Stimulated activated CD8-positive, alpha-beta memory T cell treated with anti-CD3 and anti-CD28 coated beads, Interleukin-4, amount 100 ng/mL, for 24 hours (primary cell): ENCODE measurements at regions not wholly inside any gene's neighbourhood (a gene's known extent, or its start where the extent isn't known, plus 50 kb on each side); places are given as distances from the start of the nearest gene placed in this dataset.

Experiments used
- DNase-seq: peaks from one replicate; pipeline ENCODE4 v3.0.0-alpha.2; 2020; ENCODE audit warnings: low read depth

DNA sequence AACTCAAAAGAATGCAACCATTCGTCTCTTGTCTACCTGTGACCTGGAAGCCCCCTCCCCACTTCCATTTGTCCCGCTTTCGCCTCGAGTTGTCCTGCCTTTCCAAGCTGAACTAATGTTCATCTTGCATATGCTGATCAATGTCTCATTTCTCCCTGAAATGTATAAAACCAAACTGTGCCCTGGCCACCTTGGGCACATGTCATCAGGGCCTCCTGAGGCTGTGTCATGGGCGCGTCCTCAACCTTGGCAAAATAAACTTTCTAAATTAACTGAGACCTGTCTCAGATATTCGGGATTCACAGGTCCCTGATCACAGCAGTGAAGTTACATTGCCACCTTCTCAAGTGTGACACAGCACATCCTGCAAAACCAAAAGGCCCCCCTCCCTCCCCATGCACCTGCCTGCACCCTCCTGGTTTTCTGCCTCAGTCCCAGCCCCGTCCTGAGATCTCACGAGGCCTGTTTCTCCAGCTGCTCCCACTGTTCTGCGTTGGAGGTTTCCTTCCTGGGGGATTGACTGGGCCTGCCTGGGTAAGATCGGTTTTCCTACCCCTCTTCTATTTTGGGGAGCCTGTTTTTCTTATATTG, 1328.7 kb downstream of the TBC1D22A start:
- DNase-seq: no peak

DNA sequence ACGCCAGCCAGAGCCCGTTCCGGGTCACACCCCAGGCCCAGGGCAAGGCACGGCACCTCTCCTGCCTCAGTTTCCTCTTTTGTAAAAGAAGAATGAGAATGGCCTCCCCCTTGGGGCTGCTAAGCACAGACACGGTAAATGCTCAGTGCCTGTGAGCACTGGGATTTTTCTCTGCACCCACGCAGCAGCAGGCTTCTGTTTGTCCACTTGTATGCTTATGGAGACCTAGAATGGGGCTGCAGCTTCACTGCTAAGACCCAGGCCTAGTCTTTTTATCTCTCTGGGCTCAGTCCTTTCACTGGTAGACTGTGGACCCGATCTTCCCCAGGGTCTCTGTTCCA, 1327.9 kb downstream of the TBC1D22A start:
- DNase-seq: no peak

- DNase-seq: no peak
These were observed 1327.3 kb downstream of the TBC1D22A start for GRCh38 chr22:48089601-48090331.

DNA sequence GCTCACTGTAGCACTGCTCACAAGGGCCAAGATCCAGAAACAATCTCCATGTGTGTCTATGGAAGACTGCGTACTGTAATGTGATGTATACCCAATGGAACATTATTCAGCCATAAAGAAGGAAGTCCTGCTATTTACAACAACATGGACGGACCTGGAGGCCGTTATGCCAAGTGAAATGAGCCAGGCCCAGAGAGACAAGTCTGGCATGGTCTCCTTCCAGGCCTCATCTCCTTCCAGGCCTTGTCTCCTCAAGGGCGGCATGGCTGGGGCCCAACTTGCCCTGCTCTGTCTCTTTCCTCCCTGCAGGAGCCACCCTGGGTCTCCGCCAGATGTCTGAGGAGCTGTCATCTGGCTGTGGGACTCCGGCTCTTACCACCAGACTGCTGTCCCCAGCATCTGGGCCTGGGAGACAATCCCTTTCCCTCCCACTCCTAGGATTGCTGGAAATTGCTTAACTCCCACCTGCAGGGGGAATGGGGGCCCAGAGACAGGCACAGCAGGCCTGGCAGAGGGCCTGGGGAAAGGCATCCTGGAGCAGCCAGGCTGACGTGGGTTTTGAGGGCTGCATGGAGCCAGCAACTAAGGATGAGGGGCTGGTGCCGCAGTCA, 1326.6 kb downstream of the TBC1D22A start:
- no peak for DNase-seq

DNA sequence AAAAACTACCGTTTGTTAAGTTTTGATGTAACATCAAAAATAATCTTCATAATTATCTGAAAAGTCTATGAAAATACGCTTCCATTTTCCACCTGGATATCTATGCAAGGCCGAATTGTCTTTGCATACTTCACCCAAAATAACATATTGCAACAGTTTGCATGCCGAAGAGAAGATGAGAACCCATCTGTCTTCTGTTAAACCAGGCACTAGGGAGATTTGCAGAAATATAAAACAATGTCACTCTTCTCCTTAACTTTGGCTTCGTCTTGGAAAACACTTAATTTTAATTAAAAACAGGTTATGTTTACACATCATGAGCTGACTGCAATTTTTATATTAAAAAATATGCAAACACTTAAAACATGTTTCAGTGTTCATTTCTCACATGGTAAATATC, 1325.8 kb downstream of the TBC1D22A start:
- DNase-seq: no peak

DNA sequence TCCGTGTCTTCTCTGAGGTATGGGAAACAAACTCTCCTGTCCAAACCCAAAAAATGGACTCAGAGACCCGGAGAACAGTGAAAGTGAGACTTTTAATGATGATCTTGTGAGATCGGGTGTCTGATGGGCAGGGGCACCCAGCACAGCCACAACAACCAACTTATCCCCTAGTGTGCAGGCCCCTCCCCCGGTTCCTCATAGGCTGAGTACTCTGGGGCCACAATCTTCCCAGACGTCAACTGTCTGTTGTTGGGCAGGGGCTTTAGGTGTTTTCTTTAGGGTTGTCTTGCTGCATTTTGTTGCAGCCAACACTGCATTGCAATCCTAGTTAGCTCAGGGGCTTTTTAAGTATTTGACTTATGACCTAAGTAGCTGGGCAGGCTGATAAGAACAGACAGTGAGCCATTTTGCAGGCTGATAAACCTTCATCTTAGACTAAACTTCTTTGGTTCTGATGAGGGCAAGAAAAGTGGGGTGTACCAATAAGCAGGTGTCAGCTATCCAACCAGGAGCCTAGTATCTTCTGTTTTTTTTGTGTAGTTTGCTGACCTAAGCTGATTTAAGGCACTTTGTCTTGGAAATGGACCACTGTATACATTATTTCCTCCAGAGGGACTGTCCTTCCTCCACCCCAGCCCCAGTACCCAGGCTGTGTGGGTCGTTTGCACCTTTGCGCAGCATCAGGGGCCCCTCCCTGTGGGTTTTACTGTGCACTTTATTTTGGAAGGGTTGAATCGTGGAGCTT, 1323.6 kb downstream of the TBC1D22A start:
- no peak for DNase-seq

GRCh38 chr22:48084729-48085050, 1322.2 kb downstream of the TBC1D22A start:
- DNase-seq: no peak

DNA sequence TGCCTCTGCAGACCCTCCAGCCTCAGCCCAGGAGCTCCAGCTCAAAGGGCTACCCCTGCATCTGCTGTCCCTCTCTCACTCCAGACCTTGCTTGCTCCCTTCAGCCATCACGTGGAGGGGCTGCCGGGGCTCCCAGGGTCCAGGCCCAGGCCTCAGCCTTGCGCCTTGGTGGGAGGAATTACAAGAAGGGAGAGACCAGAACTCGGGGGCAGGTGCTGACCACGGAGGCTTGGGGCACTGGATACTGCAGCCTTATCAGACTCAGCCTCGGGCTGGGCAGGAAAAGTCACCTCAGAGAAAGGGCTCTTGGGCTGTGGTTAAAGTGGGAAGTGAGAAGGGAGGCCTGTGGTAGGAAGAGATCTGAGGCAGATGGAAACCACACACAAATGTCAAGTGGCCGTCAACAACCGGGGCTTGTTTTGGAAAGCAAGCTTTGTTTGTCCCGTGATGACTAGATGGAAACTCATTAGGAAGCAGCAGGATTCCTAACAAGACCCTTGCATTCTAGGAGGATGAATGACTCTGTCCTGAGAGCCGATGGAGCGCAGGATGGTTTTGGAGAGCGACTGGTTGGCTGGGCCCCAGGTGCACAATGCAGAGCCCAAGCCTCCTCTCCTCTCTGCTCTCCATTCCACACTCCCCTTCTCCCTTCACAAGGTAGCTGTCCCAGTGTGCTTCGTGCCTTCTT, 1321.7 kb downstream of the TBC1D22A start:
- no peak for DNase-seq

GRCh38 chr22:48083502-48083901, 1321.1 kb downstream of the TBC1D22A start:
- no peak for DNase-seq

- no peak for DNase-seq
These were observed 1319.8 kb downstream of the TBC1D22A start for GRCh38 chr22:48082284-48082683.

- no peak for DNase-seq
These were observed 1318.8 kb downstream of the TBC1D22A start for GRCh38 chr22:48081281-48081680.

GRCh38 chr22:48080316-48081165, 1318.1 kb downstream of the TBC1D22A start:
- no peak for DNase-seq

GRCh38 chr22:48079505-48080290, 1317.2 kb downstream of the TBC1D22A start:
- DNase-seq: no peak

GRCh38 chr22:48078825-48079224, 1316.4 kb downstream of the TBC1D22A start:
- DNase-seq: no peak

- DNase-seq: no peak
These were observed 1315.2 kb downstream of the TBC1D22A start for GRCh38 chr22:48077699-48078098.

DNA sequence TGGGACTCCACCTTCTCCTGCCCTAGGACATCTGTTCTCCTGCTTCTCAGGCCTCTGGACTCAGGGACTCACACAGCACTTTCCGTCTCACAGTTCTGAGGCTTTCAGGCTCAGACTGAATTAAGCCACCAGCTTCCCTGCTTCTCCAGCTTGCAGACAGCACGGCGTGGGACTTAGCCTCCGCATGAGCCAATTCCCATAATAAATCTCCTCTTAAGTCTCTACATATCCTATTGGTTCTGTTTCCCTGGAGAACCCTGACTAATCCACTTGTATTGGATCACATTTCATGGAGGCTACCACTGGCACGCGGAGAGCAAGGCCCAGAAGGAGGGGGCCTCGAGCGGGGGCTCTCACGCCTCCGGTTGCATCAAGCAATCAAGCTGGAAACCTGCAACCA, 1313.6 kb downstream of the TBC1D22A start:
- no peak for DNase-seq

GRCh38 chr22:48075604-48076003, 1313.2 kb downstream of the TBC1D22A start:
- no peak for DNase-seq

DNA sequence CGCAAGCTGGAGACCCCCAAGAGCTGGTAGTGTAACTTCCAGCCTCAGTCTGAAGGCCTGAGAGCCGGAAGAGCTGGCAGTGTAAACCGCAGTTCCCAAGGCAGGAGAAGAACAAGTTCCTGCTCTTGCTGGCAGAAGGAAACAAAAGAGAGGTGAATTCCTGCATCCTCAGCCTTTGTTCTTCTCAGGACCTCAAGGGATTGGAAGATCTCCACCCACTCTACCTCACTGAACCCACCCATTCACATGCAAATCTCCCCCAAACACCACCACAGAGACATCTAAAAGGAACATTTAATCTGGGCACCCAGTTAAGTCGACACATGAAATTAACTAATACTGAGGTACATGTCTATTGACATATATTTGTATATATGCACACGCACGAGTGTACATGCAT, 1310.3 kb downstream of the TBC1D22A start:
- no peak for DNase-seq

GRCh38 chr22:48071828-48072227, 1309.4 kb downstream of the TBC1D22A start:
- DNase-seq: no peak

- DNase-seq: no peak
These were observed 1308.9 kb downstream of the TBC1D22A start for GRCh38 chr22:48071305-48071704.

- DNase-seq: no peak
These were observed 1308.3 kb downstream of the TBC1D22A start for GRCh38 chr22:48070760-48071159.
